AG10803 (cell line): ENCODE measurements at regions not wholly inside any gene's neighbourhood (a gene's known extent, or its start where the extent isn't known, plus 50 kb on each side); places are given as distances from the start of the nearest gene placed in this dataset.
"Not testable (repeated sequence)": the region's sequence is repeated elsewhere in the genome, so short reads cannot be mapped to it uniquely, and the experiment has no call there.

Experiments used
- DNase-seq: peaks from one replicate; pipeline ENCODE4 v3.0.0; 2010; ENCODE audit warnings: low read depth
- H3K4me3 ChIP-seq: 2 replicates; pipeline ENCODE4 v1.5.1; 2011; ENCODE audit warnings: mild to moderate bottlenecking, low read length, control low read depth
- CTCF ChIP-seq: conservative IDR thresholded peaks from 2 replicates; pipeline ENCODE4 v1.5.1; 2011; ENCODE audit warnings: mild to moderate bottlenecking, low read length, control low read depth, inconsistent platforms

- no peak overlapping the region for H3K4me3 ChIP-seq
- no peak for TF ChIP-seq CTCF
- no peak for DNase-seq
Observed at GRCh38 chr11:116046127-116046526, 541.9 kb upstream of the CADM1 start.

- DNase-seq = no peak
- TF ChIP-seq CTCF = no peak
Observed at GRCh38 chr11:116044941-116045340, 540.7 kb upstream of the CADM1 start.

GRCh38 chr11:116044520-116044919, 540.3 kb upstream of the CADM1 start:
- H3K4me3 ChIP-seq = no peak overlapping the region
- no peak for TF ChIP-seq CTCF
- no peak for DNase-seq

More at GRCh38 chr11:116044941-116045340, 540.7 kb upstream of the CADM1 start:
- H3K4me3 ChIP-seq = no peak overlapping the region

- no peak for TF ChIP-seq CTCF
- no peak for DNase-seq
- no peak overlapping the region for H3K4me3 ChIP-seq
Observed at GRCh38 chr11:116043857-116044256, 539.6 kb upstream of the CADM1 start.

GRCh38 chr11:116043059-116043458, 538.8 kb upstream of the CADM1 start:
- H3K4me3 ChIP-seq, DNase-seq: not testable (repeated sequence)

GRCh38 chr11:116042146-116042545, 537.9 kb upstream of the CADM1 start:
- no peak for DNase-seq
- TF ChIP-seq CTCF = no peak
- no peak overlapping the region for H3K4me3 ChIP-seq

GRCh38 chr11:116037861-116038260, 533.6 kb upstream of the CADM1 start:
- no peak for DNase-seq
- TF ChIP-seq CTCF = no peak
- no peak overlapping the region for H3K4me3 ChIP-seq

- no peak overlapping the region for H3K4me3 ChIP-seq
- no peak for DNase-seq
- no peak for TF ChIP-seq CTCF
Observed at GRCh38 chr11:116035977-116036376, 531.8 kb upstream of the CADM1 start.
